ENCODE measurements at regions not wholly inside any gene's neighbourhood (a gene's known extent, or its start where the extent isn't known, plus 50 kb on each side); places are given as distances from the start of the nearest gene placed in this dataset.

DNA sequence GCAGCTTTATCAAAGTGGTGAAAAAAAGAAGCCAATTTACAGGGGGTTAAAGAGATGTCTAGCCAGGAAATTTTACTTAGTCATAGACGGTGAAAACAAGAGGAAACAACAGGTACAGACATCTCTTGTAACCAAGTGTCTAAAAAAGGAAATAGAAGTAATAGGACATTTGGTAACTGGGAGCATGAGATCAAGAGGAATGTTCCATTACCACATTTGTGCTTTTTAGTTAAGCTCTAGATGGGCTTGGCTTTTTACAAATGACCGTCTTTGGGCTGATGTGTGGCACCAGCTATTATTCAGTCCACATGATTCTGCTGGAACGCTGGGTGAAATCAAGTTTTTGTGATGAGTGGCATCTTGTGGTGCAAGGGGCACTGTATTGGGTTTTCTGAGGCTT lies 179.5 kb downstream of the SMIM20 start:
- Histone ChIP-seq H3K4me1 (ENCODE audit: control insufficient read depth, insufficient read depth, low read length) (peaks cover 7% of the 10 kb centered on the region), H3K4me2 (ENCODE audit: low read length) (no peak overlapping the region)

DNA sequence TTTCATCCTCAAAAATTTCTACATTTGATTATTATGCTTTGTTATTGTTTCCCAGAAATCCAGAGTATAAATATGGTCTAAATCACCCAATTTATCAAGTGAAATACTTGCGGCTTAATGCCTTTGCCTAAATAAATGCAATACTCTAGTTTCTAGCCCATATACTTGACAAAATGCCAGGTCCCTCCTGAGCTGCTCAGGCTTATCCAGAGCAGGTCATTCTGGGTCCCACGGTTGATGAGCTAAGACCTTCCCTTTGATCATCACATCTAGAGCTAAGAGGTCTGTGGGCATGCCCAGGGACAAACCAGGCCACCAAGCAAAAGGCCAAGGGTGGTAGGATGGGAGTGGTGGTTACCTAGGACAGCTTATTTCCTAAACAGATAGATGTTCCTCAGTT lies 180.1 kb downstream of the SMIM20 start:
- Histone ChIP-seq H3K4me3 (ENCODE audit: low read length) (no peak overlapping the region), H3K36me3 (ENCODE audit: insufficient read depth, low read length) (no peaks in the 10 kb centered on the region), H3K27me3 (ENCODE audit: control insufficient read depth, insufficient read depth, low read length) (peaks cover 8% of the 10 kb centered on the region), H3K4me2 (ENCODE audit: low read length) (no peak overlapping the region), H3K9me3 (replicated peaks; ENCODE audit: low read length) (peaks cover 5% of the 10 kb centered on the region), H3K9ac (ENCODE audit: low read depth, low read length) (no peak overlapping the region), H3K4me1 (ENCODE audit: control insufficient read depth, insufficient read depth, low read length) (peaks cover 3% of the 10 kb centered on the region)

More for the DNA sequence above, 179.5 kb downstream of the SMIM20 start:
- Histone ChIP-seq H3K4me3 (ENCODE audit: low read length) (no peak overlapping the region), H3K27me3 (ENCODE audit: control insufficient read depth, insufficient read depth, low read length) (peaks cover 8% of the 10 kb centered on the region), H3K9ac (ENCODE audit: low read depth, low read length) (no peak overlapping the region), H3K36me3 (ENCODE audit: insufficient read depth, low read length) (no peaks in the 10 kb centered on the region), H3K9me3 (replicated peaks; ENCODE audit: low read length) (peaks cover 5% of the 10 kb centered on the region)

DNA sequence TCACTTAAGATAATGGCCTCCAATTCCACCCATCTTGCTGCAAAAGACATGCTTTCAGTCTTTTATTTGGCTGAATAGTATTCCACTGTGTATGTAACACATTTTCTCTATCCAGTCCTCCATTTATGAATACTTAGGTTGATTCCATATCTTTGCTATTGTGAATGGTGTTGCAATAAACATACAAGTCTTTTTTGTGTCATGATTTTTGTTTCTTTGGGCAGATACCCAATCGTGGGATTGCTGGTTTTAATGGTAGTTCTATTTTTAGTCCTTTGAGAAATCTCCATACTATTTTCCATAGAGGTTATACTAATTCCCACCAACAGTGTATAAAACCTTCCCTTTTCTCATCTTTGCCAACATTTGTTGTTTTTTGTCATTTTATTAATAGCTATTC lies 180.9 kb downstream of the SMIM20 start:
- Histone ChIP-seq H3K9ac (ENCODE audit: low read depth, low read length) (no peak overlapping the region), H3K4me1 (ENCODE audit: control insufficient read depth, insufficient read depth, low read length) (no peaks in the 10 kb centered on the region), H3K4me3 (ENCODE audit: low read length) (no peak overlapping the region), H3K4me2 (ENCODE audit: low read length) (no peak overlapping the region), H3K9me3 (replicated peaks; ENCODE audit: low read length) (peaks cover 5% of the 10 kb centered on the region), H3K27me3 (ENCODE audit: control insufficient read depth, insufficient read depth, low read length) (peaks cover 8% of the 10 kb centered on the region), H3K36me3 (ENCODE audit: insufficient read depth, low read length) (no peaks in the 10 kb centered on the region)

DNA sequence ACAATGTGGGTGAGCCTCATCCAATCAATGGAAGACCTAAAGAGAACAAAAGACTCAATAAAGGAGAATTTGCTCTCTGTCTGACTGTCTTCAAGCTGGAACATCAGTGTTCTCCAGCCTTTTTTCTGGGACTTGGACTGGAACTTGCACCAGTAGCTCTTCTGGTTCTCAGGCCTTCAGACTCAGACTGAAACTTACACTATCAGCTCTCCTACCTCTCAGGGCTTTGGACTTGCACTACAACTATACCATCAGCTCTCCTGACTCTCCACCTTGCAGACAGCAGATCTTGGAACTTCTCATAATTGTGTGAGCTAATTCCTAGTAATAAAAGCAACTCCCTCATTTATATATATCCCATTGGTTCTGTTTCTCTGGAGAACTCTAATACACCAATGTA lies 185.9 kb downstream of the SMIM20 start:
- no peaks in the 10 kb centered on the region for H3K36me3 ChIP-seq (ENCODE audit: insufficient read depth, low read length)
- H3K9me3 ChIP-seq (replicated peaks; ENCODE audit: low read length), result no peaks in the 10 kb centered on the region
- H3K9ac ChIP-seq (ENCODE audit: low read depth, low read length), result no peak overlapping the region
- peaks cover 4% of the 10 kb centered on the region for H3K27me3 ChIP-seq (ENCODE audit: control insufficient read depth, insufficient read depth, low read length)
- H3K4me2 ChIP-seq (ENCODE audit: low read length), result no peak overlapping the region
- H3K4me3 ChIP-seq (ENCODE audit: low read length), result no peak overlapping the region
- no peaks in the 10 kb centered on the region for H3K4me1 ChIP-seq (ENCODE audit: control insufficient read depth, insufficient read depth, low read length)

GRCh38 chr4:26101011-26101410 lies 187.0 kb downstream of the SMIM20 start:
- no peaks in the 10 kb centered on the region for H3K27me3 ChIP-seq (ENCODE audit: control insufficient read depth, insufficient read depth, low read length)
- no peak overlapping the region for H3K4me2 ChIP-seq (ENCODE audit: low read length)
- H3K9me3 ChIP-seq (replicated peaks; ENCODE audit: low read length), result no peaks in the 10 kb centered on the region
- H3K36me3 ChIP-seq (ENCODE audit: insufficient read depth, low read length), result no peaks in the 10 kb centered on the region
- peaks cover 8% of the 10 kb centered on the region for H3K4me1 ChIP-seq (ENCODE audit: control insufficient read depth, insufficient read depth, low read length)
- H3K9ac ChIP-seq (ENCODE audit: low read depth, low read length), result no peak overlapping the region
- no peak overlapping the region for H3K4me3 ChIP-seq (ENCODE audit: low read length)

- H3K4me1 ChIP-seq (ENCODE audit: control insufficient read depth, insufficient read depth, low read length), result peaks cover 10% of the 10 kb centered on the region
- H3K36me3 ChIP-seq (ENCODE audit: insufficient read depth, low read length), result no peaks in the 10 kb centered on the region
- H3K27me3 ChIP-seq (ENCODE audit: control insufficient read depth, insufficient read depth, low read length), result no peaks in the 10 kb centered on the region
- no peaks in the 10 kb centered on the region for H3K9me3 ChIP-seq (replicated peaks; ENCODE audit: low read length)
- no peak overlapping the region for H3K4me2 ChIP-seq (ENCODE audit: low read length)
- no peak overlapping the region for H3K9ac ChIP-seq (ENCODE audit: low read depth, low read length)
- H3K4me3 ChIP-seq (ENCODE audit: low read length), result no peak overlapping the region
Measured at GRCh38 chr4:26104056-26104685, 190.2 kb downstream of the SMIM20 start.

- peaks cover 10% of the 10 kb centered on the region for H3K4me1 ChIP-seq (ENCODE audit: control insufficient read depth, insufficient read depth, low read length)
- no peaks in the 10 kb centered on the region for H3K27me3 ChIP-seq (ENCODE audit: control insufficient read depth, insufficient read depth, low read length)
- no peak overlapping the region for H3K9ac ChIP-seq (ENCODE audit: low read depth, low read length)
- peaks cover 7% of the 10 kb centered on the region for H3K9me3 ChIP-seq (replicated peaks; ENCODE audit: low read length)
- no peak overlapping the region for H3K4me3 ChIP-seq (ENCODE audit: low read length)
- no peak overlapping the region for H3K4me2 ChIP-seq (ENCODE audit: low read length)
- H3K36me3 ChIP-seq (ENCODE audit: insufficient read depth, low read length), result no peaks in the 10 kb centered on the region
Measured at GRCh38 chr4:26105337-26105736, 191.3 kb downstream of the SMIM20 start.

GRCh38 chr4:26105815-26106699 lies 192.0 kb downstream of the SMIM20 start:
- Histone ChIP-seq H3K36me3 (ENCODE audit: insufficient read depth, low read length) (no peaks in the 10 kb centered on the region), H3K27me3 (ENCODE audit: control insufficient read depth, insufficient read depth, low read length) (no peaks in the 10 kb centered on the region), H3K9ac (ENCODE audit: low read depth, low read length) (no peak overlapping the region), H3K4me2 (ENCODE audit: low read length) (no peak overlapping the region), H3K4me3 (ENCODE audit: low read length) (no peak overlapping the region), H3K4me1 (ENCODE audit: control insufficient read depth, insufficient read depth, low read length) (peaks cover 10% of the 10 kb centered on the region), H3K9me3 (replicated peaks; ENCODE audit: low read length) (peaks cover 12% of the 10 kb centered on the region)

DNA sequence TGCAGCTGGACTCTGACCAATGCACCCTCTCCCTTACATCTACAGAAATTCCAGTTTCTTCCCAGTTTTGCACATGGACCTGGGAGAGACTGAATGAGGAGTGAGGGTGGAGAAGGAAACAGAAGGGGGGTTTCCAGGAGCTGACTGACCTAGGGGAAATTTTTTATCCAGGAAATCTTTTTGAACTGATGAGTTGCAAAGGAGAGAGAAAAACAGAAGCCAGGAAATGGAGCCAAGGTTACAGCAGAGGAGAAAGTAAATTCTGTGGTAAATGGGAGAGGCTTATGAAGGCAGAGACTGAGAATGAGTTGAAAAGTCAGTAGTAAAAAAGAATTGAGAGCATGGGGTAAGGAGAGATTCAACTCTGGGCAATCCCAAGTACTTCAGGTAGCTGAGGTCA lies 192.8 kb downstream of the SMIM20 start:
- H3K9me3 ChIP-seq (replicated peaks; ENCODE audit: low read length), result peaks cover 16% of the 10 kb centered on the region
- no peak overlapping the region for H3K4me2 ChIP-seq (ENCODE audit: low read length)

GRCh38 chr4:26108054-26108453 lies 194.0 kb downstream of the SMIM20 start:
- Histone ChIP-seq H3K4me1 (ENCODE audit: control insufficient read depth, insufficient read depth, low read length) (peaks cover 10% of the 10 kb centered on the region), H3K4me3 (ENCODE audit: low read length) (no peak overlapping the region), H3K36me3 (ENCODE audit: insufficient read depth, low read length) (no peaks in the 10 kb centered on the region), H3K9me3 (replicated peaks; ENCODE audit: low read length) (peaks cover 28% of the 10 kb centered on the region), H3K27me3 (ENCODE audit: control insufficient read depth, insufficient read depth, low read length) (no peaks in the 10 kb centered on the region), H3K9ac (ENCODE audit: low read depth, low read length) (no peak overlapping the region), H3K4me2 (ENCODE audit: low read length) (no peak overlapping the region)

More for the DNA sequence above, 192.8 kb downstream of the SMIM20 start:
- H3K36me3 ChIP-seq (ENCODE audit: insufficient read depth, low read length), result no peaks in the 10 kb centered on the region
- H3K27me3 ChIP-seq (ENCODE audit: control insufficient read depth, insufficient read depth, low read length), result no peaks in the 10 kb centered on the region
- H3K4me3 ChIP-seq (ENCODE audit: low read length), result no peak overlapping the region
- H3K4me1 ChIP-seq (ENCODE audit: control insufficient read depth, insufficient read depth, low read length), result peaks cover 10% of the 10 kb centered on the region
- no peak overlapping the region for H3K9ac ChIP-seq (ENCODE audit: low read depth, low read length)

DNA sequence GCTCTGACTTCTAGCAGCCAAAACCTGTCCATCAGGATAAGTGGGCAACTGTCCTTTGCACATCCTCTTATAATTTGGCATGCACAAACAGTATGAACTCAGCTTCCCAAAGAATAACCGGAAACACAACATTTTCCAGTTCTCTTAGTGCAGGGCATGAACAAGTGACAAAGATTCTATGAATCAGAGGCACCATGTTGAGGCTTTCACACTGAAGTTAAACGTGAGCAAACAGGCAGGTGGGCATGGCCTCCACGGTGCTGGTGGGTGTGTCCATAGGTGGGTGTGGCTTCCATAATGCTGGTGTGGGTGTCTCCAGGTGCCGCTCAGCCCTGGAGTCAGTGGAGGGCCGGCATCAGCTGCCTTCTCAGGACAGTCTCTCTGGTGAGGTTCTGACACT lies 196.5 kb downstream of the SMIM20 start:
- peaks cover 35% of the 10 kb centered on the region for H3K9me3 ChIP-seq (replicated peaks; ENCODE audit: low read length)
- H3K4me2 ChIP-seq (ENCODE audit: low read length), result no peak overlapping the region
- H3K4me1 ChIP-seq (ENCODE audit: control insufficient read depth, insufficient read depth, low read length), result peaks cover 7% of the 10 kb centered on the region
- H3K27me3 ChIP-seq (ENCODE audit: control insufficient read depth, insufficient read depth, low read length), result no peaks in the 10 kb centered on the region
- no peak overlapping the region for H3K9ac ChIP-seq (ENCODE audit: low read depth, low read length)
- H3K4me3 ChIP-seq (ENCODE audit: low read length), result no peak overlapping the region
- H3K36me3 ChIP-seq (ENCODE audit: insufficient read depth, low read length), result no peaks in the 10 kb centered on the region

Data from skeletal muscle satellite cell (primary cell).